Type B pancreatic cell (in vitro differentiated cells): ENCODE measurements at regions not wholly inside any gene's neighbourhood (a gene's known extent, or its start where the extent isn't known, plus 50 kb on each side); places are given as distances from the start of the nearest gene placed in this dataset.

Source experiments
- DNase-seq: peaks from one replicate; pipeline ENCODE4 v3.0.0; 2021; ENCODE audit warnings: mixed read lengths; ENCODE audit not compliant: unreplicated experiment; ENCODE audit errors: extremely low spot score
- H3K27ac Mint-ChIP-seq: 2 replicates; pipeline ENCODE4 v1.8.0; 2021; ENCODE audit warnings: mild to moderate bottlenecking, mixed read lengths
- H3K27me3 Mint-ChIP-seq: 2 replicates; pipeline ENCODE4 v1.8.0; 2021; ENCODE audit warnings: mixed read lengths
- H3K36me3 Mint-ChIP-seq: 2 replicates; pipeline ENCODE4 v1.8.0; 2021; ENCODE audit warnings: mixed read lengths
- H3K4me1 Mint-ChIP-seq: one replicate; pipeline ENCODE4 v1.8.0; 2021; ENCODE audit warnings: mixed read lengths; ENCODE audit not compliant: unreplicated experiment
- H3K4me3 Mint-ChIP-seq: 2 replicates; pipeline ENCODE4 v1.8.0; 2021; ENCODE audit warnings: mild to moderate bottlenecking, mixed read lengths
- H3K9me3 Mint-ChIP-seq: 2 replicates; pipeline ENCODE4 v1.8.0; 2021; ENCODE audit warnings: mixed read lengths
- TF ChIP-seq, protein P1 (sequence below): fragments of 200-600 bp; sonication (generic); conservative IDR thresholded peaks from 2 replicates; pipeline ENCODE4 v1.5.0; 2021; ENCODE audit warnings: antibody characterized with exemption, mild to moderate bottlenecking

DNA sequence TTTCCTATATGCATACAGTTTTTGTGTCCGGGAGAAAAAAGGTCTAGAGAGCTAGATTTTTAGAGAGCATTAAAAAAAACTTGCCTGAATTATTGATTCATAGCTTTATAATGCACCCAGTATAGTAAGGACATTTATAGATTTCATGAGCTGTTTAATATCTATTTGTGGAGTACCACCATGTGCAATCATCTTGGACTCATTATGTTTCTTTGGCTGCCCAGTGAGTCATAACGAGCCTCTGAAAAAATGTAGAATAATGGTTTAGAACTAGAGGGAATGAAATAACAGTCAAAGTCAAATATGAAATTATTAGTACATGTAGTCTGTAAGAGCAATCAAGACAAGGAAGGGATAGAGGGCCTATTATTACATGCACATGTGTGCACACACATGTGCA lies 350.0 kb downstream of the CD83 start:
- Mint-ChIP-seq H3K36me3 (peaks cover 4% of the 10 kb centered on the region), H3K4me1 (peaks cover 8% of the 10 kb centered on the region), H3K27ac (no peak overlapping the region), H3K9me3 (peaks cover 20% of the 10 kb centered on the region), H3K27me3 (peaks cover 3% of the 10 kb centered on the region), H3K4me3 (no peak overlapping the region)
- no peak for DNase-seq
- TF ChIP-seq, protein P1, sequence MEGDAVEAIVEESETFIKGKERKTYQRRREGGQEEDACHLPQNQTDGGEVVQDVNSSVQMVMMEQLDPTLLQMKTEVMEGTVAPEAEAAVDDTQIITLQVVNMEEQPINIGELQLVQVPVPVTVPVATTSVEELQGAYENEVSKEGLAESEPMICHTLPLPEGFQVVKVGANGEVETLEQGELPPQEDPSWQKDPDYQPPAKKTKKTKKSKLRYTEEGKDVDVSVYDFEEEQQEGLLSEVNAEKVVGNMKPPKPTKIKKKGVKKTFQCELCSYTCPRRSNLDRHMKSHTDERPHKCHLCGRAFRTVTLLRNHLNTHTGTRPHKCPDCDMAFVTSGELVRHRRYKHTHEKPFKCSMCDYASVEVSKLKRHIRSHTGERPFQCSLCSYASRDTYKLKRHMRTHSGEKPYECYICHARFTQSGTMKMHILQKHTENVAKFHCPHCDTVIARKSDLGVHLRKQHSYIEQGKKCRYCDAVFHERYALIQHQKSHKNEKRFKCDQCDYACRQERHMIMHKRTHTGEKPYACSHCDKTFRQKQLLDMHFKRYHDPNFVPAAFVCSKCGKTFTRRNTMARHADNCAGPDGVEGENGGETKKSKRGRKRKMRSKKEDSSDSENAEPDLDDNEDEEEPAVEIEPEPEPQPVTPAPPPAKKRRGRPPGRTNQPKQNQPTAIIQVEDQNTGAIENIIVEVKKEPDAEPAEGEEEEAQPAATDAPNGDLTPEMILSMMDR: no peak

- Mint-ChIP-seq H3K27me3 (peaks cover 3% of the 10 kb centered on the region), H3K27ac (no peak overlapping the region), H3K4me3 (no peak overlapping the region), H3K36me3 (peaks cover 5% of the 10 kb centered on the region), H3K9me3 (peaks cover 20% of the 10 kb centered on the region), H3K4me1 (peaks cover 8% of the 10 kb centered on the region)
- TF ChIP-seq, protein P1: no peak
- DNase-seq: no peak
These were observed 351.2 kb downstream of the CD83 start for GRCh38 chr6:14468647-14469321.

DNA sequence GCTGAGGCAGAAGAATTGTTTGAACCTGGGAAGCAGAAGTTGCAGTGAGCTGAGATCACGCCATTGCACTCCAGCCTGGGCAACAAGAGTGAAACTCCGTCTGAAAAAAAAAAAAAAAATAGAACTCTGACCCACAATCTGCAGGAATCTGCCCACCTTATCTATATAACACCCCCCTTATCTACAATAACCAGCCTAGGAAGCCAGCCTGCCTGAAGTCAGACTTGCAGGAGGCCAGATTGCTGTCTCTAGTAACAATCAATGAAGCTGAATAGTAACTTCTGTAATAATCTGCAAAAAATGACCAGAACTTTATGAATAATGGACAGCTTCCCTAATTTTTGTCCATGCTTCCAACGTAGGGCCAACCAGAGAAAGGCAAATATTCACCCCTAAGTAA lies 352.5 kb downstream of the CD83 start:
- Mint-ChIP-seq H3K27me3 (peaks cover 3% of the 10 kb centered on the region), H3K9me3 (peaks cover 20% of the 10 kb centered on the region)
- DNase-seq: no peak

DNA sequence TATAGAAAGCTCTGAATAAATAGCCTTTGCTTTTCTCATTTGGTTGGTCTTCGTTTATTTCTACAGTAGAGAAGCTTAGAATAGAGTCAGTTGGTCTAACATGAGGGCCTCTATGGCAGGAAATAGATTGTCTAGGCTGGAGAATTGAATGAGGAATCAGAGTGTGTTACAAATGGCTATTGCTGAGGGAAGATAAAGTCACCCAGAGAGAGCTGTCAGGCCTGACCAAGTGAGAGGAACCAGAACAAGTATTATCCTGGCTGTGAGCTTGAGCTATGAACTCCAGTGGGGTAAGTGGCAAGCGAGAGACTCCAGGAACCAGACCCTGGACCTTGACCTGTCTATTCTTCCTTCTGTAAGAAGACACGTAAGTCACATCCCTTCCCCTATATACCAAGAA lies 353.1 kb downstream of the CD83 start:
- Mint-ChIP-seq H3K4me1 (peaks cover 8% of the 10 kb centered on the region), H3K36me3 (peaks cover 5% of the 10 kb centered on the region), H3K9me3 (peaks cover 20% of the 10 kb centered on the region), H3K27me3 (peaks cover 3% of the 10 kb centered on the region), H3K4me3 (no peak overlapping the region), H3K27ac (no peak overlapping the region)
- no peak for DNase-seq
- TF ChIP-seq, protein P1: no peak

More for the DNA sequence above, 352.5 kb downstream of the CD83 start:
- Mint-ChIP-seq H3K4me1 (peaks cover 8% of the 10 kb centered on the region), H3K36me3 (peaks cover 5% of the 10 kb centered on the region), H3K27ac (no peak overlapping the region), H3K4me3 (no peak overlapping the region)
- TF ChIP-seq, protein P1: no peak

DNA sequence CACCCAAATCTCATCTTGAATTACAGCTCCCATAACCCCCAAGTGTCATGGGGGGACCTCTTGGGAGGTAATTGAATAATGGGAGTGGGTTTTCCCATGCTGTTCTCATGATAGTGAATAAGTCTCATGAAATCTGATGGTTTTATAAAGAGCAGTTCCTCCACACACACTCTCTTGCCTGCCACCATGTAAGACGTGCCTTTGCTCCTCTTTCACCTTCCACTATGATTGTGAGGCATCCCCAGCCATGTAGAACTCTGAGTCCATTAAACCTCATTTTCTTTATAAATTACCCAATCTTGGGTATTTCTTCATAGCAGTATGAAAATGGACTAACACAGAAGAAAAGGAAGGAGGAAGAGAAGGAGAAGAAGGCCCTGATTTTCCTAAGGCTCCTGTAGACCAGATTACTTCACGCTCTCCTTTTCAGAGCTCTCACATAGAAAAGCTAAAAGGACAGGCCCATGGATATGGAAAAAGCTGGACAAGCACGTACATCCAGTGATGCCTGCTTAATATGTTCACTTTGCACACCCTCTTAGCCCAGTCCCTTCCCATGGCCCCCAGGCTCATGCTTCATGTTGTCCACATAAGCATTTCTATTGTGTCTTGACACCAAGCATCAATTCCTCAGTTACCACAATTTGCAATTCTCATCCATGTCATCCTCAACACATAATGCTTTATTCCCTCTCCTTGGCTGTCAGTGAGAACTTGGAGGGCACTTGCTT lies 354.8 kb downstream of the CD83 start:
- TF ChIP-seq, protein P1: no peak
- no peak overlapping the region for H3K27ac Mint-ChIP-seq
- H3K9me3 Mint-ChIP-seq: peaks cover 20% of the 10 kb centered on the region
- no peaks in the 10 kb centered on the region for H3K27me3 Mint-ChIP-seq
- peaks cover 8% of the 10 kb centered on the region for H3K4me1 Mint-ChIP-seq
- DNase-seq: no peak
- H3K36me3 Mint-ChIP-seq: peaks cover 5% of the 10 kb centered on the region
- H3K4me3 Mint-ChIP-seq: no peak overlapping the region
